ENCODE measurements at regions not wholly inside any gene's neighbourhood (a gene's known extent, or its start where the extent isn't known, plus 50 kb on each side); places are given as distances from the start of the nearest gene placed in this dataset.

GRCh38 chr2:173539615-173540014 is 184.9 kb downstream of the CDCA7 start:
- DNase-seq = no peak
- peaks cover 11% of the 10 kb centered on the region for H3K9me3 Mint-ChIP-seq

GRCh38 chr2:173544641-173545363 is 190.1 kb downstream of the CDCA7 start:
- H3K9ac ChIP-seq (ENCODE audit: extremely low read depth, low read length, poor library complexity, severe bottlenecking) = no peak overlapping the region
- H3K36me3 ChIP-seq (ENCODE audit: control insufficient read depth, insufficient read depth, low read length) = no peaks in the 10 kb centered on the region
- H3K36me3 Mint-ChIP-seq (ENCODE audit: low read depth) = peaks cover 2% of the 10 kb centered on the region
- no peak for TF ChIP-seq CTCF (conservative IDR thresholded peaks at IDR 0.05)
- WGBS, 2 experiments (ENCODE audit: insufficient coverage in 1 of 2, insufficient read length in 1 of 2) = 89 to 90% methylated on average over 6 of the region's 6 CpGs
- H3K9me3 Mint-ChIP-seq = no peaks in the 10 kb centered on the region
- H3K4me1 ChIP-seq (ENCODE audit: control insufficient read depth, insufficient read depth, low read length) = no peaks in the 10 kb centered on the region
- no peak overlapping the region for H3K4me3 ChIP-seq (ENCODE audit: low read length)
- no peak overlapping the region for H3K27ac Mint-ChIP-seq
- H3K4me3 Mint-ChIP-seq = no peak overlapping the region
- no peaks in the 10 kb centered on the region for H3K9me3 ChIP-seq (ENCODE audit: control insufficient read depth, low read length)
- no peaks in the 10 kb centered on the region for H3K4me1 Mint-ChIP-seq
- H3K27me3 Mint-ChIP-seq (ENCODE audit: insufficient read depth) = no peaks in the 10 kb centered on the region
- no peak overlapping the region for H3K27ac ChIP-seq (ENCODE audit: low read depth, low read length)
- DNase-seq = no peak
- no peaks in the 10 kb centered on the region for H3K27me3 ChIP-seq (ENCODE audit: control insufficient read depth, insufficient read depth, low read length, poor library complexity, severe bottlenecking)

More at GRCh38 chr2:173539615-173540014, 184.9 kb downstream of the CDCA7 start:
- H3K9ac ChIP-seq (ENCODE audit: extremely low read depth, low read length, poor library complexity, severe bottlenecking) = no peak overlapping the region
- H3K4me3 ChIP-seq (ENCODE audit: low read length) = no peak overlapping the region
- no peaks in the 10 kb centered on the region for H3K4me1 ChIP-seq (ENCODE audit: control insufficient read depth, insufficient read depth, low read length)
- TF ChIP-seq CTCF (conservative IDR thresholded peaks at IDR 0.05) = no peak
- WGBS, 2 experiments (ENCODE audit: insufficient coverage in 1 of 2, insufficient read length in 1 of 2) = 93 to 100% methylated on average over 2 of the region's 2 CpGs
- no peaks in the 10 kb centered on the region for H3K36me3 ChIP-seq (ENCODE audit: control insufficient read depth, insufficient read depth, low read length)
- no peaks in the 10 kb centered on the region for H3K9me3 ChIP-seq (ENCODE audit: control insufficient read depth, low read length)
- no peak overlapping the region for H3K4me3 Mint-ChIP-seq
- no peak overlapping the region for H3K27ac ChIP-seq (ENCODE audit: low read depth, low read length)
- peaks cover 28% of the 10 kb centered on the region for H3K27me3 Mint-ChIP-seq (ENCODE audit: insufficient read depth)
- H3K27me3 ChIP-seq (ENCODE audit: control insufficient read depth, insufficient read depth, low read length, poor library complexity, severe bottlenecking) = no peaks in the 10 kb centered on the region
- peaks cover 3% of the 10 kb centered on the region for H3K4me1 Mint-ChIP-seq
- H3K36me3 Mint-ChIP-seq (ENCODE audit: low read depth) = peaks cover 6% of the 10 kb centered on the region
- H3K27ac Mint-ChIP-seq = no peak overlapping the region

- Histone ChIP-seq H3K36me3 (ENCODE audit: control insufficient read depth, insufficient read depth, low read length) (no peaks in the 10 kb centered on the region), H3K27ac (ENCODE audit: low read depth, low read length) (no peak overlapping the region), H3K27me3 (ENCODE audit: control insufficient read depth, insufficient read depth, low read length, poor library complexity, severe bottlenecking) (no peaks in the 10 kb centered on the region), H3K4me1 (ENCODE audit: control insufficient read depth, insufficient read depth, low read length) (no peaks in the 10 kb centered on the region), H3K9ac (ENCODE audit: extremely low read depth, low read length, poor library complexity, severe bottlenecking) (no peak overlapping the region), H3K9me3 (ENCODE audit: control insufficient read depth, low read length) (no peaks in the 10 kb centered on the region), H3K4me3 (ENCODE audit: low read length) (no peak overlapping the region)
- no peaks in the 10 kb centered on the region for H3K27me3 Mint-ChIP-seq (ENCODE audit: insufficient read depth)
- no peak overlapping the region for H3K27ac Mint-ChIP-seq
- no peaks in the 10 kb centered on the region for H3K9me3 Mint-ChIP-seq
- no peak for TF ChIP-seq CTCF (conservative IDR thresholded peaks at IDR 0.05)
- H3K4me1 Mint-ChIP-seq = no peaks in the 10 kb centered on the region
- H3K4me3 Mint-ChIP-seq = no peak overlapping the region
- WGBS, 2 experiments (ENCODE audit: insufficient coverage in 1 of 2, insufficient read length in 1 of 2) = 89 to 91% methylated on average over 3 of the region's 3 CpGs
- DNase-seq = no peak
- H3K36me3 Mint-ChIP-seq (ENCODE audit: low read depth) = no peaks in the 10 kb centered on the region
Measured at GRCh38 chr2:173545364-173545763, 190.7 kb downstream of the CDCA7 start.
